Panc1 (cell line): ENCODE measurements at regions not wholly inside any gene's neighbourhood (a gene's known extent, or its start where the extent isn't known, plus 50 kb on each side); places are given as distances from the start of the nearest gene placed in this dataset.

Source experiments
- ATAC-seq: fragments of 200-7000 bp; cut with Tn5 transposase; 2 replicates; pipeline ENCODE4 v1.9.1; 2020; ENCODE audit warnings: mild to moderate bottlenecking, moderate library complexity
- BruUV-seq: library from RNA; stranded (reverse); fragments of 400-500 nt; replicated peaks from 2 replicates; lab custom pipeline; 2021; lab: Mats Ljungman, UMichigan
- CTCF ChIA-PET: fragments of 300-600 bp; sonication (Branson Sonifier 250); formaldehyde crosslinking; loops from one replicate; lab custom pipeline; 2022; ENCODE audit warnings: antibody characterized with exemption; lab: Charles Lee
- POLR2A ChIA-PET: fragments of 300-600 bp; sonication (Branson Sonifier 250); formaldehyde crosslinking; loops from one replicate; lab custom pipeline; 2022; ENCODE audit warnings: antibody characterized with exemption; lab: Charles Lee
- DNase-seq: peaks from one replicate; pipeline ENCODE4 v3.0.0-alpha.2; 2010; ENCODE audit warnings: low read depth, low spot score
- H3K27ac ChIP-seq: 2 replicates; pipeline ENCODE4 v1.5.1; 2011; ENCODE audit warnings: mild to moderate bottlenecking, low read length, inconsistent platforms
- H3K27me3 ChIP-seq: fragments of 200-500 bp; sonication (Bioruptor generic); 2 replicates; pipeline ENCODE4 v1.6.0; 2014; ENCODE audit warnings: low read length, inconsistent platforms; ENCODE audit not compliant: control insufficient read depth, insufficient read depth
- H3K36me3 ChIP-seq: fragments of 200-500 bp; sonication (Bioruptor generic); 2 replicates; pipeline ENCODE4 v1.5.1; 2014; ENCODE audit warnings: inconsistent platforms, mild to moderate bottlenecking, low read length, moderate library complexity; ENCODE audit not compliant: control insufficient read depth, insufficient read depth
- H3K4me1 ChIP-seq: 2 replicates; pipeline ENCODE4 v1.5.1; 2011; ENCODE audit warnings: inconsistent platforms, mild to moderate bottlenecking, low read length, moderate library complexity; ENCODE audit not compliant: control insufficient read depth, insufficient read depth
- H3K4me3 ChIP-seq, 2 experiments: 2 replicates each; pipeline ENCODE4 v1.5.1; 2011 to 2012; ENCODE audit warnings: low read depth in 2 of 2, low read length in 2 of 2, mild to moderate bottlenecking in 2 of 2, inconsistent platforms in 1 of 2, moderate library complexity in 1 of 2
- H3K9me3 ChIP-seq: fragments of 200-500 bp; sonication (Bioruptor generic); 2 replicates; pipeline ENCODE4 v1.5.1; 2014; ENCODE audit warnings: low read depth, mild to moderate bottlenecking, inconsistent platforms, low read length, moderate library complexity; ENCODE audit not compliant: control insufficient read depth, insufficient read depth
- CTCF ChIP-seq: fragments of 450-650 bp; IDR thresholded peaks from 2 replicates; pipeline ENCODE4 v1.5.1; 2017; ENCODE audit warnings: mild to moderate bottlenecking
- POLR2AphosphoS5 ChIP-seq: IDR thresholded peaks from 2 replicates; pipeline ENCODE4 v1.6.1; 2012; ENCODE audit warnings: mild to moderate bottlenecking, low read depth, low read length, moderate library complexity
- REST ChIP-seq, 2 experiments: IDR thresholded peaks; 2 replicates each; pipeline ENCODE4 v1.6.1; 2011 to 2012; ENCODE audit warnings: low read depth in 2 of 2, control low read depth in 1 of 2, low read length in 1 of 2, mild to moderate bottlenecking in 1 of 2, moderate library complexity in 1 of 2; ENCODE audit not compliant: insufficient read depth in 1 of 2
- SIN3A ChIP-seq: IDR thresholded peaks from 2 replicates; pipeline ENCODE4 v1.6.1; 2012; ENCODE audit warnings: low read depth, mild to moderate bottlenecking, low read length, moderate library complexity, borderline replicate concordance; ENCODE audit not compliant: insufficient read depth
- TCF7L2 ChIP-seq: IDR thresholded peaks from 2 replicates; pipeline ENCODE4 v1.6.1; 2011; ENCODE audit warnings: mild to moderate bottlenecking, low read depth, low read length, inconsistent platforms
- in situ Hi-C: cut with HindIII; loops from 2 replicates; pipeline ENCODE4 v1.10.0; 2016; ENCODE audit warnings: low sequenced_read_pairs, low pct_unique_long_range_greater_than_20kb
- intact Hi-C: fragments of 100-400 bp; cut with micrococcal nuclease; formaldehyde crosslinking; loops from one replicate; pipeline ENCODE4 v1.10.0; 2022; ENCODE audit not compliant: unreplicated experiment

- ATAC-seq = no peak
- CTCF ChIA-PET = no interaction called here
- intact Hi-C loops = no loop called here
- no peaks in the 10 kb centered on the region for H3K9me3 ChIP-seq
- no peak for DNase-seq
- in situ Hi-C loops = no loop called here
- no peaks in the 10 kb centered on the region for H3K36me3 ChIP-seq
- H3K27me3 ChIP-seq = no peaks in the 10 kb centered on the region
- TF ChIP-seq POLR2AphosphoS5 (no peak), CTCF (no peak), SIN3A (no peak), REST (IDR thresholded peaks at IDR 0.05; ENCODE audit: insufficient read depth in 1 of 2, low read depth in 2 of 2, low read length in 1 of 2) (no peak), TCF7L2 (no peak)
- BruUV-seq = no TSS peak
- H3K27ac ChIP-seq = no peak overlapping the region
- POLR2A ChIA-PET = no interaction called here
- H3K4me1 ChIP-seq = no peaks in the 10 kb centered on the region
- no peak overlapping the region for H3K4me3 ChIP-seq
Observed at GRCh38 chr2:53608293-53608692, 159.3 kb upstream of the CHAC2 start.

- no peak overlapping the region for H3K4me3 ChIP-seq
- no peaks in the 10 kb centered on the region for H3K9me3 ChIP-seq
Observed at GRCh38 chr2:53600815-53601214, 166.8 kb upstream of the CHAC2 start.

More at GRCh38 chr2:53600815-53601214, 166.8 kb upstream of the CHAC2 start:
- in situ Hi-C loops (no loop called here), intact Hi-C loops (no loop called here)
- ATAC-seq (no peak), DNase-seq (no peak)
- no peaks in the 10 kb centered on the region for H3K36me3 ChIP-seq
- POLR2A ChIA-PET = no interaction called here
- no peaks in the 10 kb centered on the region for H3K4me1 ChIP-seq
- no peak overlapping the region for H3K27ac ChIP-seq
- CTCF ChIA-PET = no interaction called here
- no TSS peak for BruUV-seq
- H3K27me3 ChIP-seq = no peaks in the 10 kb centered on the region
- TF ChIP-seq SIN3A (no peak), CTCF (no peak), REST (IDR thresholded peaks at IDR 0.05; ENCODE audit: insufficient read depth in 1 of 2, low read depth in 2 of 2, low read length in 1 of 2) (no peak), POLR2AphosphoS5 (no peak)
